ENCODE measurements at regions not wholly inside any gene's neighbourhood (a gene's known extent, or its start where the extent isn't known, plus 50 kb on each side); places are given as distances from the start of the nearest gene placed in this dataset.

DNA sequence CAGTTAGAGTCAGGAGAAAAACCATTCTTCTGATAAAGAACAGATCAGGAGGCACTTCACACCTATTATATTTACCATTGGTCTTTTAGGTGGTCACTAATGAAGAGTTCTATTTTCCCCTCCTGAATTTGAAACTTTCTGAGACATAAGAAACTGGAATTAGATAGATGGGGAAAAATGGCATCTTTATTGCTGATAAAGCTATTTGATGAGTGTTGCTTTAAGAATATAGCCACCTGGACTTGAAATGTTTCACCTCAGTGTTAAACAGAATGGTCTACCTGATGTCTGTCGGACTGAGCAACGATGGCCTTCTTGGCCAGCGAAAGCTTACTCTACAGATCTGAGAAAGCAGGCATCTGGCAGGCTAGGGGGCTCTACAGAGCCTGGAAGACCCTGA lies 107.0 kb downstream of the SLITRK5 start:
- ATAC-seq (ENCODE audit: low read depth) (no peak), DNase-seq (no peak)
- no peak overlapping the region for H4K8ac ChIP-seq (ENCODE audit: low read depth in 2 of 2, low read length in 2 of 2)
- H3K14ac ChIP-seq (replicated peaks; ENCODE audit: low read depth, low read length) = no peak overlapping the region
- no peak overlapping the region for H2AK5ac ChIP-seq (ENCODE audit: low read depth, low read length)
- ChIA-PET CTCF (no interaction called here), POLR2A (ENCODE audit: unreplicated experiment) (no interaction called here)
- no peak overlapping the region for H3K18ac ChIP-seq (ENCODE audit: low read depth, low read length)
- no peaks in the 10 kb centered on the region for H3K9me1 ChIP-seq (ENCODE audit: insufficient read depth, low read length)
- H2BK20ac ChIP-seq (ENCODE audit: low read depth, low read length) = no peak overlapping the region
- no CpG with 5 or more reads among the region's 3 CpGs for WGBS, 2 experiments (ENCODE audit: extremely low coverage in 2 of 2, insufficient read length in 1 of 2)
- H2AK9ac ChIP-seq (replicated peaks; ENCODE audit: low read depth, low read length, poor library complexity) = no peak overlapping the region
- no peak overlapping the region for H3K56ac ChIP-seq (ENCODE audit: extremely low read depth, insufficient read depth, low read length)
- no peak overlapping the region for H3K27ac ChIP-seq (ENCODE audit: insufficient read depth, low read length)
- dilution Hi-C loops (cut with HindIII; ENCODE audit: low sequenced_read_pairs, unreplicated experiment) = no loop called here
- no peaks in the 10 kb centered on the region for H3K27me3 ChIP-seq (ENCODE audit: control insufficient read depth, insufficient read depth, low read length)
- H3K36me3 ChIP-seq (ENCODE audit: control insufficient read depth, insufficient read depth, low read length) = no peaks in the 10 kb centered on the region
- no peaks in the 10 kb centered on the region for H3K79me1 ChIP-seq (ENCODE audit: low read depth in 1 of 2, low read length in 2 of 2)
- no TSS peak for BruUV-seq (replicated peaks)
- H3K4me1 ChIP-seq (ENCODE audit: control insufficient read depth, insufficient read depth, low read length) = no peaks in the 10 kb centered on the region
- H4K5ac ChIP-seq (ENCODE audit: low read depth, low read length) = no peak overlapping the region
- H2BK120ac ChIP-seq (ENCODE audit: low read depth, low read length) = no peak overlapping the region
- H3K23ac ChIP-seq (ENCODE audit: low read depth, low read length) = no peak overlapping the region
- no peak overlapping the region for H4K91ac ChIP-seq (ENCODE audit: insufficient read depth, low read depth, low read length)
- no peak overlapping the region for H2BK5ac ChIP-seq (ENCODE audit: low read depth, low read length, poor library complexity, severe bottlenecking)
- H3K4me2 ChIP-seq (ENCODE audit: low read depth, low read length) = no peak overlapping the region
- intact Hi-C loops (cut with micrococcal nuclease) = no loop called here
- no peaks in the 10 kb centered on the region; the same call in 1 of the 2 replicates for H3K9me3 ChIP-seq (ENCODE audit: control insufficient read depth, insufficient read depth, low read length)
- TF ChIP-seq RFX5 (IDR thresholded peaks at IDR 0.05; ENCODE audit: low read depth, low read length) (no peak), NFE2L2 (IDR thresholded peaks at IDR 0.05; ENCODE audit: low read depth, low read length) (no peak), CHD1 (IDR thresholded peaks at IDR 0.05; ENCODE audit: low read depth, low read length) (no peak), RAD21 (IDR thresholded peaks at IDR 0.05; ENCODE audit: low read length) (no peak), MAFK (IDR thresholded peaks at IDR 0.05; ENCODE audit: low read depth, low read length) (no peak), BHLHE40 (IDR thresholded peaks at IDR 0.05; ENCODE audit: low read depth, low read length) (no peak), MAZ (IDR thresholded peaks at IDR 0.05; ENCODE audit: borderline replicate concordance, low read depth, low read length) (no peak), FOS (IDR thresholded peaks at IDR 0.05; ENCODE audit: low read depth, low read length) (no peak), POLR2A (IDR thresholded peaks at IDR 0.05; ENCODE audit: low read depth, low read length) (no peak), RCOR1 (IDR thresholded peaks at IDR 0.05; ENCODE audit: insufficient replicate concordance, low read length) (no peak), SMC3 (IDR thresholded peaks at IDR 0.05; ENCODE audit: low read depth, low read length) (no peak), CEBPB (IDR thresholded peaks at IDR 0.05; ENCODE audit: low read depth, low read length) (no peak), MXI1 (IDR thresholded peaks at IDR 0.05; ENCODE audit: borderline replicate concordance, low read depth, low read length) (no peak)
- TF ChIP-seq, protein P1, sequence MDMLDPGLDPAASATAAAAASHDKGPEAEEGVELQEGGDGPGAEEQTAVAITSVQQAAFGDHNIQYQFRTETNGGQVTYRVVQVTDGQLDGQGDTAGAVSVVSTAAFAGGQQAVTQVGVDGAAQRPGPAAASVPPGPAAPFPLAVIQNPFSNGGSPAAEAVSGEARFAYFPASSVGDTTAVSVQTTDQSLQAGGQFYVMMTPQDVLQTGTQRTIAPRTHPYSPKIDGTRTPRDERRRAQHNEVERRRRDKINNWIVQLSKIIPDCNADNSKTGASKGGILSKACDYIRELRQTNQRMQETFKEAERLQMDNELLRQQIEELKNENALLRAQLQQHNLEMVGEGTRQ (IDR thresholded peaks at IDR 0.05; ENCODE audit: low read depth, low read length) = no peak
- TF ChIP-seq, protein P2, sequence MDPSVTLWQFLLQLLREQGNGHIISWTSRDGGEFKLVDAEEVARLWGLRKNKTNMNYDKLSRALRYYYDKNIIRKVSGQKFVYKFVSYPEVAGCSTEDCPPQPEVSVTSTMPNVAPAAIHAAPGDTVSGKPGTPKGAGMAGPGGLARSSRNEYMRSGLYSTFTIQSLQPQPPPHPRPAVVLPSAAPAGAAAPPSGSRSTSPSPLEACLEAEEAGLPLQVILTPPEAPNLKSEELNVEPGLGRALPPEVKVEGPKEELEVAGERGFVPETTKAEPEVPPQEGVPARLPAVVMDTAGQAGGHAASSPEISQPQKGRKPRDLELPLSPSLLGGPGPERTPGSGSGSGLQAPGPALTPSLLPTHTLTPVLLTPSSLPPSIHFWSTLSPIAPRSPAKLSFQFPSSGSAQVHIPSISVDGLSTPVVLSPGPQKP (IDR thresholded peaks at IDR 0.05; ENCODE audit: borderline replicate concordance, low read depth, low read length) = no peak
- TF ChIP-seq, protein P3, sequence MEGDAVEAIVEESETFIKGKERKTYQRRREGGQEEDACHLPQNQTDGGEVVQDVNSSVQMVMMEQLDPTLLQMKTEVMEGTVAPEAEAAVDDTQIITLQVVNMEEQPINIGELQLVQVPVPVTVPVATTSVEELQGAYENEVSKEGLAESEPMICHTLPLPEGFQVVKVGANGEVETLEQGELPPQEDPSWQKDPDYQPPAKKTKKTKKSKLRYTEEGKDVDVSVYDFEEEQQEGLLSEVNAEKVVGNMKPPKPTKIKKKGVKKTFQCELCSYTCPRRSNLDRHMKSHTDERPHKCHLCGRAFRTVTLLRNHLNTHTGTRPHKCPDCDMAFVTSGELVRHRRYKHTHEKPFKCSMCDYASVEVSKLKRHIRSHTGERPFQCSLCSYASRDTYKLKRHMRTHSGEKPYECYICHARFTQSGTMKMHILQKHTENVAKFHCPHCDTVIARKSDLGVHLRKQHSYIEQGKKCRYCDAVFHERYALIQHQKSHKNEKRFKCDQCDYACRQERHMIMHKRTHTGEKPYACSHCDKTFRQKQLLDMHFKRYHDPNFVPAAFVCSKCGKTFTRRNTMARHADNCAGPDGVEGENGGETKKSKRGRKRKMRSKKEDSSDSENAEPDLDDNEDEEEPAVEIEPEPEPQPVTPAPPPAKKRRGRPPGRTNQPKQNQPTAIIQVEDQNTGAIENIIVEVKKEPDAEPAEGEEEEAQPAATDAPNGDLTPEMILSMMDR (conservative IDR thresholded peaks at IDR 0.05; ENCODE audit: low read depth, low read length) = no peak
- H3K4me3 ChIP-seq (ENCODE audit: insufficient read depth, low read depth, low read length) = no peak overlapping the region
- no peak overlapping the region for H3K9ac ChIP-seq (ENCODE audit: low read depth, low read length)
- in situ Hi-C loops (cut with MboI; ENCODE audit: low sequenced_read_pairs) = no loop called here
- H2BK15ac ChIP-seq (ENCODE audit: low read depth, low read length) = no peak overlapping the region
- no peak overlapping the region for H3K4ac ChIP-seq (ENCODE audit: low read depth, low read length)
- H4K20me1 ChIP-seq (ENCODE audit: insufficient read depth, low read length) = no peaks in the 10 kb centered on the region
- H2AFZ ChIP-seq (replicated peaks; ENCODE audit: low read length, poor library complexity) = no peak overlapping the region

Data from IMR-90 (cell line).